SK-N-SH treated with all-trans-retinoic acid at 6 μM for 48 hours (cell line): ENCODE measurements at regions not wholly inside any gene's neighbourhood (a gene's known extent, or its start where the extent isn't known, plus 50 kb on each side); places are given as distances from the start of the nearest gene placed in this dataset.

Experiments used
- ATAC-seq: fragments of 200-7000 bp; cut with Tn5 transposase; 3 replicates; pipeline ENCODE4 v1.9.1; 2020; ENCODE audit warnings: mild to moderate bottlenecking, moderate library complexity
- ARNTL ChIP-seq: fragments of 450-650 bp; formaldehyde crosslinking; IDR thresholded peaks from 2 replicates; pipeline ENCODE4 v1.5.0; 2020; ENCODE audit warnings: low read depth, mild to moderate bottlenecking, moderate library complexity, borderline replicate concordance
- BACH2 ChIP-seq: fragments of 250-450 bp; sonication (Bioruptor Pico); IDR thresholded peaks from 2 replicates; pipeline ENCODE4 v1.9.0; 2021; ENCODE audit warnings: mild to moderate bottlenecking, borderline replicate concordance
- CREB5 ChIP-seq: fragments of 250-450 bp; sonication (Bioruptor Pico); IDR thresholded peaks from 2 replicates; pipeline ENCODE4 v1.5.1; 2020; ENCODE audit warnings: low read depth, mild to moderate bottlenecking, moderate library complexity
- CSDC2 ChIP-seq: fragments of 250-450 bp; sonication (Bioruptor Pico); IDR thresholded peaks from 2 replicates; pipeline ENCODE4 v1.5.0; 2020; ENCODE audit warnings: mild to moderate bottlenecking, moderate library complexity
- ESRRG ChIP-seq: fragments of 250-450 bp; sonication (Bioruptor Pico); IDR thresholded peaks from 2 replicates; pipeline ENCODE4 v1.6.1; 2021; ENCODE audit warnings: mild to moderate bottlenecking
- GLIS3 ChIP-seq: fragments of 250-450 bp; sonication (Bioruptor Pico); IDR thresholded peaks from 2 replicates; pipeline ENCODE4 v1.5.0; 2020; ENCODE audit warnings: mild to moderate bottlenecking, moderate library complexity
- ISL1 ChIP-seq: fragments of 250-450 bp; sonication (Bioruptor Pico); IDR thresholded peaks from 2 replicates; pipeline ENCODE4 v2.1.2; 2022; ENCODE audit warnings: mild to moderate bottlenecking, moderate library complexity
- OSR1 ChIP-seq: fragments of 250-450 bp; sonication (Bioruptor Pico); IDR thresholded peaks from 2 replicates; pipeline ENCODE4 v1.8.0; 2022; ENCODE audit warnings: moderate library complexity, mild to moderate bottlenecking, inconsistent platforms
- POU6F1 ChIP-seq: fragments of 250-450 bp; sonication (Bioruptor Pico); IDR thresholded peaks from 2 replicates; pipeline ENCODE4 v1.8.0; 2021; ENCODE audit warnings: low read depth, mild to moderate bottlenecking, moderate library complexity, borderline replicate concordance
- PPARA ChIP-seq: fragments of 250-450 bp; sonication (Bioruptor Pico); IDR thresholded peaks from 2 replicates; pipeline ENCODE4 v1.5.0; 2020; ENCODE audit warnings: mild to moderate bottlenecking, borderline replicate concordance
- RARB ChIP-seq: fragments of 250-450 bp; sonication (Bioruptor Pico); IDR thresholded peaks from 2 replicates; pipeline ENCODE4 v1.8.0; 2021; ENCODE audit warnings: mild to moderate bottlenecking, moderate library complexity
- SNAI2 ChIP-seq: fragments of 250-450 bp; sonication (Bioruptor Pico); IDR thresholded peaks from 2 replicates; pipeline ENCODE4 v1.5.0; 2020; ENCODE audit warnings: mild to moderate bottlenecking, moderate library complexity
- TCF4 ChIP-seq: fragments of 250-450 bp; sonication (Bioruptor Pico); IDR thresholded peaks from 2 replicates; pipeline ENCODE4 v1.8.0; 2021; ENCODE audit warnings: mild to moderate bottlenecking, moderate library complexity, borderline replicate concordance
- TOX ChIP-seq: fragments of 250-450 bp; sonication (Bioruptor Pico); IDR thresholded peaks from 2 replicates; pipeline ENCODE4 v1.8.0; 2021; ENCODE audit warnings: mild to moderate bottlenecking, moderate library complexity, borderline replicate concordance
- ZC3H10 ChIP-seq: fragments of 250-450 bp; sonication (Bioruptor Pico); IDR thresholded peaks from 2 replicates; pipeline ENCODE4 v1.5.1; 2021; ENCODE audit warnings: mild to moderate bottlenecking, moderate library complexity
- ZFP3 ChIP-seq: fragments of 250-450 bp; sonication (Bioruptor Pico); IDR thresholded peaks from 2 replicates; pipeline ENCODE4 v1.5.0; 2020; ENCODE audit warnings: mild to moderate bottlenecking, moderate library complexity
- ZFP30 ChIP-seq: fragments of 450-650 bp; formaldehyde crosslinking; IDR thresholded peaks from 2 replicates; pipeline ENCODE4 v1.5.0; 2022; ENCODE audit warnings: mild to moderate bottlenecking, moderate library complexity
- ZNF565 ChIP-seq: fragments of 450-650 bp; formaldehyde crosslinking; conservative IDR thresholded peaks from 2 replicates; pipeline ENCODE4 v1.5.0; 2020; ENCODE audit warnings: low read depth, mild to moderate bottlenecking, moderate library complexity
- ZNF70 ChIP-seq: fragments of 450-650 bp; formaldehyde crosslinking; IDR thresholded peaks from 2 replicates; pipeline ENCODE4 v1.5.0; 2020; ENCODE audit warnings: mild to moderate bottlenecking, moderate library complexity
- ZNF8 ChIP-seq: fragments of 450-650 bp; formaldehyde crosslinking; IDR thresholded peaks from 2 replicates; pipeline ENCODE4 v1.5.0; 2020; ENCODE audit warnings: mild to moderate bottlenecking, moderate library complexity
- TF ChIP-seq, protein P1 (sequence below): fragments of 250-450 bp; sonication (Bioruptor Pico); IDR thresholded peaks from 2 replicates; pipeline ENCODE4 v1.8.0; 2020; ENCODE audit warnings: mild to moderate bottlenecking, moderate library complexity, borderline replicate concordance
- TF ChIP-seq, protein P2 (sequence below): fragments of 250-450 bp; sonication (Bioruptor Pico); IDR thresholded peaks from 2 replicates; pipeline ENCODE4 v1.5.1; 2021; ENCODE audit warnings: mild to moderate bottlenecking, moderate library complexity

DNA sequence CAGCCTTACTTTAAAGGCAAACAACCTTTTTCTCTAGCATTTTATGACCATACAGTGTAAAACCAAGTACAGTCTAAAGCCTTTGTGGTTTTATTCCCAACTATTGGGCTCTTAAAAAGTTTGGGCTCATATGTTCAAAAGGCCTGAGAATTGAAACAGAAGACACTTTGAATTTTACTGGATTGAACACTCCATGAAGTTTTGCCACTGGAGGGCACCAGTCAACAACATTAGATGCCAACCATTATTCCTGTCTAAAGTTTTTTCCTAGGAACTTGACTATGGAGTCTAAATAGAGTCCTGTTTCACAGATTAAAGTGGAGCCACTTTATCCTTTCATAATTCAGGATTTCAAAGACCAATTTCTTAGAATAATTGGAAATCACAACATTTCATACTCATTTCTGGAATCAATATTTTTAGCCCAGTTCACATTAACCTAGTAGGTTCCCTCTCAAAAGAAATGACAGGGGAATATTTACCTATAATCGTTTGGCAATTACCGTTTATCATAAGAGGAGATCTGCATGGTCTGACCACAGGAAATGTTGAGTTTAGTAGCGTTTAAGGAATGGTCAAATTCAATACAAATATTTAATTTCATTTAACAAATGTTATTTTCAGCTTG, 244.1 kb upstream of the PDZRN3 start:
- peak; percentile 92 for ATAC-seq
- TF ChIP-seq ZNF565 (no peak), RARB (no peak), ESRRG (no peak), ZNF70 (CRISPR knock-in tag) (no peak), CSDC2 (CRISPR knock-in tag) (no peak), BACH2 (no peak), ZC3H10 (CRISPR knock-in tag) (no peak), ISL1 (no peak), OSR1 (CRISPR knock-in tag) (no peak), ARNTL (CRISPR knock-in tag) (no peak), ZNF8 (no peak), ZFP30 (CRISPR knock-in tag) (no peak), TOX (CRISPR knock-in tag) (no peak), ZFP3 (no peak), POU6F1 (CRISPR knock-in tag) (no peak), CREB5 (CRISPR knock-in tag) (no peak), GLIS3 (no peak)
- TF ChIP-seq, protein P1, sequence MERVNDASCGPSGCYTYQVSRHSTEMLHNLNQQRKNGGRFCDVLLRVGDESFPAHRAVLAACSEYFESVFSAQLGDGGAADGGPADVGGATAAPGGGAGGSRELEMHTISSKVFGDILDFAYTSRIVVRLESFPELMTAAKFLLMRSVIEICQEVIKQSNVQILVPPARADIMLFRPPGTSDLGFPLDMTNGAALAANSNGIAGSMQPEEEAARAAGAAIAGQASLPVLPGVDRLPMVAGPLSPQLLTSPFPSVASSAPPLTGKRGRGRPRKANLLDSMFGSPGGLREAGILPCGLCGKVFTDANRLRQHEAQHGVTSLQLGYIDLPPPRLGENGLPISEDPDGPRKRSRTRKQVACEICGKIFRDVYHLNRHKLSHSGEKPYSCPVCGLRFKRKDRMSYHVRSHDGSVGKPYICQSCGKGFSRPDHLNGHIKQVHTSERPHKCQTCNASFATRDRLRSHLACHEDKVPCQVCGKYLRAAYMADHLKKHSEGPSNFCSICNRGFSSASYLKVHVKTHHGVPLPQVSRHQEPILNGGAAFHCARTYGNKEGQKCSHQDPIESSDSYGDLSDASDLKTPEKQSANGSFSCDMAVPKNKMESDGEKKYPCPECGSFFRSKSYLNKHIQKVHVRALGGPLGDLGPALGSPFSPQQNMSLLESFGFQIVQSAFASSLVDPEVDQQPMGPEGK (CRISPR knock-in tag) = no peak
- TF ChIP-seq, protein P2, sequence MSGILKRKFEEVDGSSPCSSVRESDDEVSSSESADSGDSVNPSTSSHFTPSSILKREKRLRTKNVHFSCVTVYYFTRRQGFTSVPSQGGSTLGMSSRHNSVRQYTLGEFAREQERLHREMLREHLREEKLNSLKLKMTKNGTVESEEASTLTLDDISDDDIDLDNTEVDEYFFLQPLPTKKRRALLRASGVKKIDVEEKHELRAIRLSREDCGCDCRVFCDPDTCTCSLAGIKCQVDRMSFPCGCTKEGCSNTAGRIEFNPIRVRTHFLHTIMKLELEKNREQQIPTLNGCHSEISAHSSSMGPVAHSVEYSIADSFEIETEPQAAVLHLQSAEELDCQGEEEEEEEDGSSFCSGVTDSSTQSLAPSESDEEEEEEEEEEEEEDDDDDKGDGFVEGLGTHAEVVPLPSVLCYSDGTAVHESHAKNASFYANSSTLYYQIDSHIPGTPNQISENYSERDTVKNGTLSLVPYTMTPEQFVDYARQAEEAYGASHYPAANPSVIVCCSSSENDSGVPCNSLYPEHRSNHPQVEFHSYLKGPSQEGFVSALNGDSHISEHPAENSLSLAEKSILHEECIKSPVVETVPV = no peak
- TF ChIP-seq, all 23 proteins: peak for 0

DNA sequence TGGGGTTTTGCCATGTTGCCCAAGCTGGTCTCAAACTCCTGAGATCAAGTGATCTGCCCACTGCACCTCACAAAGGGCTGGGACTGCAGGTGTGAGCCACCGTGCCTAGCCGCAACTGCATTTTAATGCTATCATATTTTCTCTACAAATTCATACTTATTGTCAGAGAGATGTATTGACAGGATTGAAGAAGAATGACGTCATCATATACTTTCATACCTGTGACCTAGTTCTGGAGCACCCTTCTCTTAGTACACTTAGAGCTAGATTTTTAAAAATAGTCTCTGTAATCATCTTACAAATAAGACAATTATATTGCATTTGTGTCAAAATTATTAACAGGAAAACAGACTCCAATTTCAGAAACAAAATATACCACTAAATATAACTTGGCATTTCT, 242.8 kb upstream of the PDZRN3 start:
- no peak for TF ChIP-seq OSR1 (CRISPR knock-in tag)
- no peak for TF ChIP-seq RARB
- TF ChIP-seq, protein P2 = no peak
- no peak for TF ChIP-seq TOX (CRISPR knock-in tag)
- TF ChIP-seq ARNTL (CRISPR knock-in tag) = no peak
- TF ChIP-seq ZC3H10 (CRISPR knock-in tag) = no peak
- no peak for TF ChIP-seq TCF4
- TF ChIP-seq ZNF70 (CRISPR knock-in tag) = no peak
- TF ChIP-seq ZFP3 = no peak
- TF ChIP-seq ZNF565 = no peak
- no peak for TF ChIP-seq ESRRG
- TF ChIP-seq POU6F1 (CRISPR knock-in tag) = no peak
- TF ChIP-seq GLIS3 = no peak
- TF ChIP-seq SNAI2 (CRISPR knock-in tag) = no peak

DNA sequence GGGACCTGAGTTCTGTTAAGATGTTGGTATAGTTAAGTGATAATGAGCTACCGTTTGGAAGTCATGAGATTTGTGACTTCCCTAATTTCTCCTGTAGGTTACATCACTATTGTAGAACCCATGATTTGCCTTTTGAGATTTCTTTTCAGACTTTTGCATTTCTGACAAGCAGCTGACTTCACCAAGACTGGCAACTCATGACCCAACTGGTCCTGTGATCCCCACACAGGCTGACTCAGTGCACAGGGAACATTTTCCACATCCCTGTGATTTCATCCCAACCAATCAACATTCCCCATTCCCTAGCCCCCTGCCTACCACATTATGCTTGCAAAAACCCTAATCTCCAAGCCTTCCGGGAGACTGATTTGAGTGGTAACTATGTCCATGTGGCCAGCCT, 242.1 kb upstream of the PDZRN3 start:
- no peak for TF ChIP-seq SNAI2 (CRISPR knock-in tag)
- TF ChIP-seq TCF4 = no peak
- TF ChIP-seq ISL1 = no peak
- no peak for TF ChIP-seq PPARA (CRISPR knock-in tag)
- TF ChIP-seq ZNF70 (CRISPR knock-in tag) = no peak
- no peak for TF ChIP-seq ESRRG
- TF ChIP-seq CSDC2 (CRISPR knock-in tag) = no peak
- no peak for TF ChIP-seq ZFP3
- TF ChIP-seq GLIS3 = no peak
- TF ChIP-seq OSR1 (CRISPR knock-in tag) = no peak
- no peak for TF ChIP-seq ARNTL (CRISPR knock-in tag)
- TF ChIP-seq ZNF8 = no peak
- TF ChIP-seq, protein P2 = no peak
- no peak for TF ChIP-seq RARB
- TF ChIP-seq CREB5 (CRISPR knock-in tag) = no peak
- TF ChIP-seq POU6F1 (CRISPR knock-in tag) = no peak
- ATAC-seq = no peak

More for the DNA sequence above, 242.8 kb upstream of the PDZRN3 start:
- no peak for ATAC-seq
